GM12878 (cell line): ENCODE measurements at regions not wholly inside any gene's neighbourhood (a gene's known extent, or its start where the extent isn't known, plus 50 kb on each side); places are given as distances from the start of the nearest gene placed in this dataset.

Experiments used
- ATF3 ChIP-seq: IDR thresholded peaks from 2 replicates; pipeline ENCODE4 v1.6.1; 2011; ENCODE audit warnings: low read depth, mild to moderate bottlenecking, low read length, moderate library complexity, borderline replicate concordance; ENCODE audit errors: extremely low read depth
- BCLAF1 ChIP-seq: fragments of 450-650 bp; IDR thresholded peaks from 2 replicates; pipeline ENCODE4 v1.6.1; 2017; ENCODE audit warnings: antibody characterized with exemption, mild to moderate bottlenecking, moderate library complexity
- E2F8 ChIP-seq: fragments of 450-650 bp; IDR thresholded peaks from 2 replicates; pipeline ENCODE4 v1.6.1; 2018; ENCODE audit warnings: mild to moderate bottlenecking, low read depth, moderate library complexity; ENCODE audit not compliant: partially characterized antibody
- GABPA ChIP-seq: IDR thresholded peaks from 2 replicates; pipeline ENCODE4 v1.6.1; 2014; ENCODE audit warnings: antibody characterized with exemption, low read depth, mild to moderate bottlenecking, inconsistent platforms
- HDGF ChIP-seq: fragments of 450-650 bp; IDR thresholded peaks from 2 replicates; pipeline ENCODE4 v1.6.1; 2016; ENCODE audit warnings: antibody characterized with exemption
- IRF3 ChIP-seq: fragments of 450-650 bp; IDR thresholded peaks from 2 replicates; pipeline ENCODE4 v1.6.1; 2014; ENCODE audit warnings: mild to moderate bottlenecking
- KAT2A ChIP-seq: conservative IDR thresholded peaks from 2 replicates; pipeline ENCODE4 v1.6.1; 2011; ENCODE audit warnings: low read depth, low read length; ENCODE audit not compliant: control insufficient read depth
- MEF2B ChIP-seq: fragments of 450-650 bp; IDR thresholded peaks from 2 replicates; pipeline ENCODE4 v1.6.1; 2018; ENCODE audit warnings: mild to moderate bottlenecking, moderate library complexity; ENCODE audit not compliant: partially characterized antibody, poor library complexity, severe bottlenecking
- MLLT1 ChIP-seq: fragments of 450-650 bp; IDR thresholded peaks from 2 replicates; pipeline ENCODE4 v1.6.1; 2016; ENCODE audit warnings: mild to moderate bottlenecking
- NBN ChIP-seq: fragments of 450-650 bp; IDR thresholded peaks from 2 replicates; pipeline ENCODE4 v1.6.1; 2016
- SMC3 ChIP-seq: IDR thresholded peaks from 2 replicates; pipeline ENCODE4 v1.6.1; 2011; ENCODE audit warnings: low read length, improper control_type of control experiment, borderline replicate concordance
- STAT3 ChIP-seq: IDR thresholded peaks from 2 replicates; pipeline ENCODE4 v1.6.1; 2011; ENCODE audit warnings: low read depth, low read length, improper control_type of control experiment
- TF ChIP-seq, protein P1 (sequence below), 3 experiments: IDR thresholded peaks in 2 of 3; conservative IDR thresholded peaks in 1 of 3; 2 replicates each; pipeline ENCODE4 v1.5.1; 2011; ENCODE audit warnings: low read depth in 3 of 3, low read length in 3 of 3, mild to moderate bottlenecking in 3 of 3, control low read depth in 2 of 3, moderate library complexity in 2 of 3, inconsistent platforms in 1 of 3, mixed read lengths in 1 of 3; ENCODE audit not compliant: control insufficient read depth in 2 of 3, insufficient read depth in 1 of 3; ENCODE audit errors: extremely low read depth in 1 of 3
- TF ChIP-seq, protein P2 (sequence below): fragments of 450-650 bp; formaldehyde crosslinking; IDR thresholded peaks from 2 replicates; pipeline ENCODE4 v1.5.0; 2022; ENCODE audit warnings: mild to moderate bottlenecking, missing genetic modification characterization

DNA sequence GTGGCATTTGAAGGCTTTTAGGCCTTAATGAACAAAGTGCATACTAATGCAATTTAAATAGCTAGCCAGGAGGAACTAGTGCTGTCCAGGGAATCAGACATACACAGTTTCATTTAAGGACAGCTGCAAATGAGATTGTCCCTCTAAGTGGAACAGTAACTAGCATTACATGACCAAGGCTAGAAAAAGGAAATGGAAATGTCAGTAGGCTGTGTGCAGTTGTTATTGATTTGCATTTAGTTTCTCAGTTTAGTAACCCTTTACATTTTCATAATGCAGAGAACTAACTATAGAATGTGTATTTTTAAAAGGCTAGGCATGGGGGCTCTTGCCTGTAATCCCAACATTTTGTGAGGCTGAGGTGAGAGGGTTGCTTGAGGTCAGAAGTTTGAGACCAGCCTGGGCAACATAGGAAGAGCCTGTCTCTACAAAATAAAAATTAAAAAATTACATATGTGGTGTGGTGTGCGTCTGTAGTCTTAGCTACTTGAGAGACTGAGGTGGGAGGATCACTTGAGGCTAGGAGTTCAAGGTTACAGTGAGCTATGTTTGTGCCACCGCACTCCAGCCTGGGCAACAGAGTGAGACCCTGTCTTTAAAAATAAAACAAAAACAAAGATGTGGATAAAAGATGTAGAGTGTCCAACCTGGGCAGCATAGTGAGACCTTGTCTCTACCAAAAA, 468.0 kb downstream of the UTRN start (continued):
- TF ChIP-seq, protein P1, sequence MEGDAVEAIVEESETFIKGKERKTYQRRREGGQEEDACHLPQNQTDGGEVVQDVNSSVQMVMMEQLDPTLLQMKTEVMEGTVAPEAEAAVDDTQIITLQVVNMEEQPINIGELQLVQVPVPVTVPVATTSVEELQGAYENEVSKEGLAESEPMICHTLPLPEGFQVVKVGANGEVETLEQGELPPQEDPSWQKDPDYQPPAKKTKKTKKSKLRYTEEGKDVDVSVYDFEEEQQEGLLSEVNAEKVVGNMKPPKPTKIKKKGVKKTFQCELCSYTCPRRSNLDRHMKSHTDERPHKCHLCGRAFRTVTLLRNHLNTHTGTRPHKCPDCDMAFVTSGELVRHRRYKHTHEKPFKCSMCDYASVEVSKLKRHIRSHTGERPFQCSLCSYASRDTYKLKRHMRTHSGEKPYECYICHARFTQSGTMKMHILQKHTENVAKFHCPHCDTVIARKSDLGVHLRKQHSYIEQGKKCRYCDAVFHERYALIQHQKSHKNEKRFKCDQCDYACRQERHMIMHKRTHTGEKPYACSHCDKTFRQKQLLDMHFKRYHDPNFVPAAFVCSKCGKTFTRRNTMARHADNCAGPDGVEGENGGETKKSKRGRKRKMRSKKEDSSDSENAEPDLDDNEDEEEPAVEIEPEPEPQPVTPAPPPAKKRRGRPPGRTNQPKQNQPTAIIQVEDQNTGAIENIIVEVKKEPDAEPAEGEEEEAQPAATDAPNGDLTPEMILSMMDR (IDR thresholded peaks at IDR 0.05 in 2 of 3, conservative IDR thresholded peaks at IDR 0.05 in 1 of 3; ENCODE audit: control insufficient read depth in 2 of 3, extremely low read depth in 1 of 3, insufficient read depth in 1 of 3, low read depth in 3 of 3, low read length in 3 of 3), result no peak
- TF ChIP-seq, protein P2, sequence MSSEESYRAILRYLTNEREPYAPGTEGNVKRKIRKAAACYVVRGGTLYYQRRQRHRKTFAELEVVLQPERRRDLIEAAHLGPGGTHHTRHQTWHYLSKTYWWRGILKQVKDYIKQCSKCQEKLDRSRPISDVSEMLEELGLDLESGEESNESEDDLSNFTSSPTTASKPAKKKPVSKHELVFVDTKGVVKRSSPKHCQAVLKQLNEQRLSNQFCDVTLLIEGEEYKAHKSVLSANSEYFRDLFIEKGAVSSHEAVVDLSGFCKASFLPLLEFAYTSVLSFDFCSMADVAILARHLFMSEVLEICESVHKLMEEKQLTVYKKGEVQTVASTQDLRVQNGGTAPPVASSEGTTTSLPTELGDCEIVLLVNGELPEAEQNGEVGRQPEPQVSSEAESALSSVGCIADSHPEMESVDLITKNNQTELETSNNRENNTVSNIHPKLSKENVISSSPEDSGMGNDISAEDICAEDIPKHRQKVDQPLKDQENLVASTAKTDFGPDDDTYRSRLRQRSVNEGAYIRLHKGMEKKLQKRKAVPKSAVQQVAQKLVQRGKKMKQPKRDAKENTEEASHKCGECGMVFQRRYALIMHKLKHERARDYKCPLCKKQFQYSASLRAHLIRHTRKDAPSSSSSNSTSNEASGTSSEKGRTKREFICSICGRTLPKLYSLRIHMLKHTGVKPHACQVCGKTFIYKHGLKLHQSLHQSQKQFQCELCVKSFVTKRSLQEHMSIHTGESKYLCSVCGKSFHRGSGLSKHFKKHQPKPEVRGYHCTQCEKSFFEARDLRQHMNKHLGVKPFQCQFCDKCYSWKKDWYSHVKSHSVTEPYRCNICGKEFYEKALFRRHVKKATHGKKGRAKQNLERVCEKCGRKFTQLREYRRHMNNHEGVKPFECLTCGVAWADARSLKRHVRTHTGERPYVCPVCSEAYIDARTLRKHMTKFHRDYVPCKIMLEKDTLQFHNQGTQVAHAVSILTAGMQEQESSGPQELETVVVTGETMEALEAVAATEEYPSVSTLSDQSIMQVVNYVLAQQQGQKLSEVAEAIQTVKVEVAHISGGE, result no peak
- TF ChIP-seq KAT2A (no peak), HDGF (no peak), MLLT1 (no peak), SMC3 (no peak), MEF2B (peak; percentile 41), GABPA (no peak), ATF3 (no peak), IRF3 (no peak), NBN (no peak), BCLAF1 (no peak), E2F8 (no peak), STAT3 (no peak)
